ENCODE measurements at regions not wholly inside any gene's neighbourhood (a gene's known extent, or its start where the extent isn't known, plus 50 kb on each side); places are given as distances from the start of the nearest gene placed in this dataset.

DNA sequence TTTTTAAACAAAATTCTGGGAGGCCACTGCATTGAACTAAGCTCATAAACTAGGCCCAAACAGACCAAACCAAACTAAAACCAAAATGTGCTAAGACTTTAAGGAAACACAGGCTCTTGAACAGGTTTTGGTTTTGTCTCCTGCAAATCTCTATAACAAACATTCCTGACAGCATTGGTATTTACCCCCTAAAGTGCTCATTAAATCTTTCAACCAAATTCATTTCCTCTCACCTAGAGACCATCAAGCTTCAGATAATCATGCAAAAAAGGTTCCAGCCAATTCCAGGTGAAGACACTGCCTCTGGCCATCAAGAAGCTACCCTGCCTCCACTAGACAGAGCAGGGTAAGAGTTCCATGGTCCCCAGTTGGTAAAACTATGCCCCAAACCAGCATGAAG, 951.2 kb upstream of the MIR17HG start:
- TF ChIP-seq, protein P1, sequence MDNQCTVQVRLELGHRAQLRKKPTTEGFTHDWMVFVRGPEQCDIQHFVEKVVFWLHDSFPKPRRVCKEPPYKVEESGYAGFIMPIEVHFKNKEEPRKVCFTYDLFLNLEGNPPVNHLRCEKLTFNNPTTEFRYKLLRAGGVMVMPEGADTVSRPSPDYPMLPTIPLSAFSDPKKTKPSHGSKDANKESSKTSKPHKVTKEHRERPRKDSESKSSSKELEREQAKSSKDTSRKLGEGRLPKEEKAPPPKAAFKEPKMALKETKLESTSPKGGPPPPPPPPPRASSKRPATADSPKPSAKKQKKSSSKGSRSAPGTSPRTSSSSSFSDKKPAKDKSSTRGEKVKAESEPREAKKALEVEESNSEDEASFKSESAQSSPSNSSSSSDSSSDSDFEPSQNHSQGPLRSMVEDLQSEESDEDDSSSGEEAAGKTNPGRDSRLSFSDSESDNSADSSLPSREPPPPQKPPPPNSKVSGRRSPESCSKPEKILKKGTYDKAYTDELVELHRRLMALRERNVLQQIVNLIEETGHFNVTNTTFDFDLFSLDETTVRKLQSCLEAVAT (IDR thresholded peaks at IDR 0.05), result no peak
- TF ChIP-seq EZH2 (IDR thresholded peaks at IDR 0.05; ENCODE audit: borderline replicate concordance, low read depth, low read length) (no peak), POLR2AphosphoS5 (IDR thresholded peaks at IDR 0.05; ENCODE audit: control insufficient read depth, insufficient read depth, low read depth, low read length) (no peak), DACH1 (IDR thresholded peaks at IDR 0.05; ENCODE audit: partially characterized antibody) (no peak), E2F3 (CRISPR knock-in tag; IDR thresholded peaks at IDR 0.05) (no peak), SRF (CRISPR knock-in tag; IDR thresholded peaks at IDR 0.05) (no peak), ZNF253 (CRISPR knock-in tag; conservative IDR thresholded peaks at IDR 0.05) (no peak), ZNF551 (CRISPR knock-in tag; IDR thresholded peaks at IDR 0.05) (no peak), YY1 (IDR thresholded peaks at IDR 0.05; ENCODE audit: borderline replicate concordance in 1 of 3, control insufficient read depth in 1 of 3, extremely low read depth in 1 of 3, insufficient read depth in 3 of 3, insufficient read length in 1 of 3, insufficient replicate concordance in 2 of 3, low read depth in 1 of 3, low read length in 2 of 3) (no peak), ZBTB1 (CRISPR knock-in tag; IDR thresholded peaks at IDR 0.05; ENCODE audit: borderline replicate concordance, low read depth) (no peak), NFIC (IDR thresholded peaks at IDR 0.05) (no peak)
- TF ChIP-seq, protein P2, sequence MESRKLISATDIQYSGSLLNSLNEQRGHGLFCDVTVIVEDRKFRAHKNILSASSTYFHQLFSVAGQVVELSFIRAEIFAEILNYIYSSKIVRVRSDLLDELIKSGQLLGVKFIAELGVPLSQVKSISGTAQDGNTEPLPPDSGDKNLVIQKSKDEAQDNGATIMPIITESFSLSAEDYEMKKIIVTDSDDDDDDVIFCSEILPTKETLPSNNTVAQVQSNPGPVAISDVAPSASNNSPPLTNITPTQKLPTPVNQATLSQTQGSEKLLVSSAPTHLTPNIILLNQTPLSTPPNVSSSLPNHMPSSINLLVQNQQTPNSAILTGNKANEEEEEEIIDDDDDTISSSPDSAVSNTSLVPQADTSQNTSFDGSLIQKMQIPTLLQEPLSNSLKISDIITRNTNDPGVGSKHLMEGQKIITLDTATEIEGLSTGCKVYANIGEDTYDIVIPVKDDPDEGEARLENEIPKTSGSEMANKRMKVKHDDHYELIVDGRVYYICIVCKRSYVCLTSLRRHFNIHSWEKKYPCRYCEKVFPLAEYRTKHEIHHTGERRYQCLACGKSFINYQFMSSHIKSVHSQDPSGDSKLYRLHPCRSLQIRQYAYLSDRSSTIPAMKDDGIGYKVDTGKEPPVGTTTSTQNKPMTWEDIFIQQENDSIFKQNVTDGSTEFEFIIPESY (CRISPR knock-in tag; IDR thresholded peaks at IDR 0.05), result no peak
- TF ChIP-seq, protein P3, sequence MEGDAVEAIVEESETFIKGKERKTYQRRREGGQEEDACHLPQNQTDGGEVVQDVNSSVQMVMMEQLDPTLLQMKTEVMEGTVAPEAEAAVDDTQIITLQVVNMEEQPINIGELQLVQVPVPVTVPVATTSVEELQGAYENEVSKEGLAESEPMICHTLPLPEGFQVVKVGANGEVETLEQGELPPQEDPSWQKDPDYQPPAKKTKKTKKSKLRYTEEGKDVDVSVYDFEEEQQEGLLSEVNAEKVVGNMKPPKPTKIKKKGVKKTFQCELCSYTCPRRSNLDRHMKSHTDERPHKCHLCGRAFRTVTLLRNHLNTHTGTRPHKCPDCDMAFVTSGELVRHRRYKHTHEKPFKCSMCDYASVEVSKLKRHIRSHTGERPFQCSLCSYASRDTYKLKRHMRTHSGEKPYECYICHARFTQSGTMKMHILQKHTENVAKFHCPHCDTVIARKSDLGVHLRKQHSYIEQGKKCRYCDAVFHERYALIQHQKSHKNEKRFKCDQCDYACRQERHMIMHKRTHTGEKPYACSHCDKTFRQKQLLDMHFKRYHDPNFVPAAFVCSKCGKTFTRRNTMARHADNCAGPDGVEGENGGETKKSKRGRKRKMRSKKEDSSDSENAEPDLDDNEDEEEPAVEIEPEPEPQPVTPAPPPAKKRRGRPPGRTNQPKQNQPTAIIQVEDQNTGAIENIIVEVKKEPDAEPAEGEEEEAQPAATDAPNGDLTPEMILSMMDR (IDR thresholded peaks at IDR 0.05 in 2 of 3, conservative IDR thresholded peaks at IDR 0.05 in 1 of 3; ENCODE audit: insufficient read depth in 2 of 3, low read depth in 1 of 3, low read length in 3 of 3), result no peak
- TF ChIP-seq, protein P4, sequence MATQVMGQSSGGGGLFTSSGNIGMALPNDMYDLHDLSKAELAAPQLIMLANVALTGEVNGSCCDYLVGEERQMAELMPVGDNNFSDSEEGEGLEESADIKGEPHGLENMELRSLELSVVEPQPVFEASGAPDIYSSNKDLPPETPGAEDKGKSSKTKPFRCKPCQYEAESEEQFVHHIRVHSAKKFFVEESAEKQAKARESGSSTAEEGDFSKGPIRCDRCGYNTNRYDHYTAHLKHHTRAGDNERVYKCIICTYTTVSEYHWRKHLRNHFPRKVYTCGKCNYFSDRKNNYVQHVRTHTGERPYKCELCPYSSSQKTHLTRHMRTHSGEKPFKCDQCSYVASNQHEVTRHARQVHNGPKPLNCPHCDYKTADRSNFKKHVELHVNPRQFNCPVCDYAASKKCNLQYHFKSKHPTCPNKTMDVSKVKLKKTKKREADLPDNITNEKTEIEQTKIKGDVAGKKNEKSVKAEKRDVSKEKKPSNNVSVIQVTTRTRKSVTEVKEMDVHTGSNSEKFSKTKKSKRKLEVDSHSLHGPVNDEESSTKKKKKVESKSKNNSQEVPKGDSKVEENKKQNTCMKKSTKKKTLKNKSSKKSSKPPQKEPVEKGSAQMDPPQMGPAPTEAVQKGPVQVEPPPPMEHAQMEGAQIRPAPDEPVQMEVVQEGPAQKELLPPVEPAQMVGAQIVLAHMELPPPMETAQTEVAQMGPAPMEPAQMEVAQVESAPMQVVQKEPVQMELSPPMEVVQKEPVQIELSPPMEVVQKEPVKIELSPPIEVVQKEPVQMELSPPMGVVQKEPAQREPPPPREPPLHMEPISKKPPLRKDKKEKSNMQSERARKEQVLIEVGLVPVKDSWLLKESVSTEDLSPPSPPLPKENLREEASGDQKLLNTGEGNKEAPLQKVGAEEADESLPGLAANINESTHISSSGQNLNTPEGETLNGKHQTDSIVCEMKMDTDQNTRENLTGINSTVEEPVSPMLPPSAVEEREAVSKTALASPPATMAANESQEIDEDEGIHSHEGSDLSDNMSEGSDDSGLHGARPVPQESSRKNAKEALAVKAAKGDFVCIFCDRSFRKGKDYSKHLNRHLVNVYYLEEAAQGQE (IDR thresholded peaks at IDR 0.05; ENCODE audit: borderline replicate concordance), result no peak
- TF ChIP-seq, protein P4 (CRISPR knock-in tag; IDR thresholded peaks at IDR 0.05; ENCODE audit: low read depth), result no peak

Measured in K562 (cell line).